GM23338 (cell line): ENCODE measurements at regions not wholly inside any gene's neighbourhood (a gene's known extent, or its start where the extent isn't known, plus 50 kb on each side); places are given as distances from the start of the nearest gene placed in this dataset.

Experiments
- ATAC-seq: fragments of 200-7000 bp; cut with Tn5 transposase; 3 replicates; pipeline ENCODE4 v1.9.1; 2020
- DNase-seq: peaks from one replicate; pipeline ENCODE4 v3.0.0-alpha.2; 2015; ENCODE audit warnings: low spot score
- H2AFZ ChIP-seq: fragments of 200-600 bp; sonication (generic); 2 replicates; pipeline ENCODE4 v1.8.0; 2016; ENCODE audit warnings: antibody characterized with exemption, mild to moderate bottlenecking, moderate library complexity
- H3F3A ChIP-seq: fragments of 200-600 bp; sonication (generic); replicated peaks from 2 replicates; pipeline ENCODE4 v1.8.0; 2017; ENCODE audit warnings: antibody characterized with exemption, mixed run types, low read depth
- H3K27ac ChIP-seq: fragments of 200-600 bp; sonication (generic); 2 replicates; pipeline ENCODE4 v1.6.1; 2016; ENCODE audit warnings: low read depth
- H3K27me3 ChIP-seq: fragments of 200-600 bp; sonication (generic); 2 replicates; pipeline ENCODE4 v1.8.0; 2016; ENCODE audit warnings: mild to moderate bottlenecking, mixed run types, moderate library complexity; ENCODE audit not compliant: insufficient read depth
- H3K36me3 ChIP-seq: fragments of 200-600 bp; sonication (generic); 2 replicates; pipeline ENCODE4 v1.8.0; 2016; ENCODE audit warnings: mild to moderate bottlenecking; ENCODE audit not compliant: insufficient read depth
- H3K4me1 ChIP-seq: fragments of 200-600 bp; sonication (generic); 2 replicates; pipeline ENCODE4 v1.8.0; 2016; ENCODE audit warnings: mild to moderate bottlenecking, moderate library complexity; ENCODE audit not compliant: insufficient read depth
- H3K4me2 ChIP-seq: fragments of 200-600 bp; sonication (generic); 2 replicates; pipeline ENCODE4 v1.7.1; 2017; ENCODE audit warnings: mixed run types
- H3K4me3 ChIP-seq: fragments of 200-600 bp; sonication (generic); 2 replicates; pipeline ENCODE4 v1.6.1; 2016; ENCODE audit warnings: mixed run types
- H3K79me2 ChIP-seq: fragments of 200-600 bp; sonication (generic); replicated peaks from 2 replicates; pipeline ENCODE4 v1.8.0; 2017; ENCODE audit warnings: mild to moderate bottlenecking; ENCODE audit not compliant: insufficient read depth
- H3K9me2 ChIP-seq: fragments of 200-600 bp; sonication (generic); 2 replicates; pipeline ENCODE4 v1.8.0; 2017; ENCODE audit not compliant: insufficient read depth
- H4K20me1 ChIP-seq: fragments of 200-600 bp; sonication (generic); replicated peaks from 2 replicates; pipeline ENCODE4 v1.8.0; 2017; ENCODE audit warnings: mild to moderate bottlenecking; ENCODE audit not compliant: insufficient read depth
- H3K27ac Mint-ChIP-seq: 2 replicates; pipeline ENCODE4 v1.8.0; 2020; ENCODE audit warnings: inconsistent platforms, mild to moderate bottlenecking, moderate library complexity, mixed read lengths
- H3K27me3 Mint-ChIP-seq: 3 replicates; pipeline ENCODE4 v1.8.0; 2022; ENCODE audit warnings: low read depth, mild to moderate bottlenecking, moderate library complexity, mixed read lengths, inconsistent platforms; ENCODE audit not compliant: insufficient read depth, poor library complexity
- H3K36me3 Mint-ChIP-seq: 3 replicates; pipeline ENCODE4 v1.8.0; 2021; ENCODE audit warnings: low read depth, mild to moderate bottlenecking, inconsistent platforms, moderate library complexity, mixed read lengths
- H3K4me1 Mint-ChIP-seq: 3 replicates; pipeline ENCODE4 v1.8.0; 2020; ENCODE audit warnings: mild to moderate bottlenecking, inconsistent platforms, mixed read lengths
- H3K4me3 Mint-ChIP-seq: 3 replicates; pipeline ENCODE4 v1.8.0; 2021; ENCODE audit warnings: moderate library complexity, mild to moderate bottlenecking, inconsistent platforms, mixed read lengths
- H3K9me3 Mint-ChIP-seq: 3 replicates; pipeline ENCODE4 v1.8.0; 2020; ENCODE audit warnings: moderate library complexity, mild to moderate bottlenecking, inconsistent platforms, mixed read lengths
- CREB1 ChIP-seq: fragments of 250-450 bp; sonication (Bioruptor Pico); IDR thresholded peaks from 2 replicates; pipeline ENCODE4 v1.5.0; 2020; ENCODE audit warnings: low read depth, mild to moderate bottlenecking, moderate library complexity
- EZH2 ChIP-seq: fragments of 200-600 bp; sonication (generic); IDR thresholded peaks from one replicate; pipeline ENCODE4 v1.8.0; 2017; ENCODE audit warnings: antibody characterized with exemption, mild to moderate bottlenecking, low read depth; ENCODE audit not compliant: unreplicated experiment
- EZH2phosphoT487 ChIP-seq: fragments of 200-600 bp; sonication (generic); IDR thresholded peaks from one replicate; pipeline ENCODE4 v1.8.1; 2018; ENCODE audit warnings: antibody characterized with exemption; ENCODE audit not compliant: unreplicated experiment
- JUNB ChIP-seq: IDR thresholded peaks from one replicate; pipeline ENCODE4 v1.6.1; 2016; ENCODE audit warnings: antibody characterized with exemption; ENCODE audit not compliant: unreplicated experiment
- NANOG ChIP-seq: IDR thresholded peaks from 2 replicates; pipeline ENCODE4 v1.6.1; 2016; ENCODE audit warnings: antibody characterized with exemption, borderline replicate concordance
- POLR2AphosphoS5 ChIP-seq: IDR thresholded peaks from 2 replicates; pipeline ENCODE4 v1.6.1; 2016; ENCODE audit warnings: antibody characterized with exemption, low read depth
- STAT1 ChIP-seq: IDR thresholded peaks from one replicate; pipeline ENCODE4 v1.6.1; 2016; ENCODE audit warnings: antibody characterized with exemption; ENCODE audit not compliant: unreplicated experiment
- ZNF114 ChIP-seq: fragments of 250-450 bp; sonication (Bioruptor Pico); IDR thresholded peaks from 2 replicates; pipeline ENCODE4 v1.5.0; 2020; ENCODE audit warnings: mild to moderate bottlenecking, moderate library complexity
- ZNF331 ChIP-seq: fragments of 250-450 bp; sonication (Bioruptor Pico); IDR thresholded peaks from 2 replicates; pipeline ENCODE4 v1.5.0; 2020; ENCODE audit warnings: low read depth, mild to moderate bottlenecking, moderate library complexity
- TF ChIP-seq, protein P1 (sequence below): IDR thresholded peaks from one replicate; pipeline ENCODE4 v1.6.1; 2018; ENCODE audit warnings: antibody characterized with exemption; ENCODE audit not compliant: unreplicated experiment
- TF ChIP-seq, protein P2 (sequence below): IDR thresholded peaks from 2 replicates; pipeline ENCODE4 v1.6.1; 2016; ENCODE audit warnings: antibody characterized with exemption
- TF ChIP-seq, protein P3 (sequence below), 2 experiments: fragments of 200-600 bp in 1 of 2; sonication (generic) in 1 of 2; conservative IDR thresholded peaks; 2 replicates each; pipeline versions ENCODE4 v1.5.1 to v1.6.1; 2016 to 2017; ENCODE audit warnings: antibody characterized with exemption in 2 of 2, low read depth in 2 of 2, mild to moderate bottlenecking in 2 of 2, moderate library complexity in 1 of 2
- TF ChIP-seq, protein P4 (sequence below): fragments of 250-450 bp; sonication (Bioruptor Pico); IDR thresholded peaks from 2 replicates; pipeline ENCODE4 v1.5.0; 2020; ENCODE audit warnings: mild to moderate bottlenecking, moderate library complexity

DNA sequence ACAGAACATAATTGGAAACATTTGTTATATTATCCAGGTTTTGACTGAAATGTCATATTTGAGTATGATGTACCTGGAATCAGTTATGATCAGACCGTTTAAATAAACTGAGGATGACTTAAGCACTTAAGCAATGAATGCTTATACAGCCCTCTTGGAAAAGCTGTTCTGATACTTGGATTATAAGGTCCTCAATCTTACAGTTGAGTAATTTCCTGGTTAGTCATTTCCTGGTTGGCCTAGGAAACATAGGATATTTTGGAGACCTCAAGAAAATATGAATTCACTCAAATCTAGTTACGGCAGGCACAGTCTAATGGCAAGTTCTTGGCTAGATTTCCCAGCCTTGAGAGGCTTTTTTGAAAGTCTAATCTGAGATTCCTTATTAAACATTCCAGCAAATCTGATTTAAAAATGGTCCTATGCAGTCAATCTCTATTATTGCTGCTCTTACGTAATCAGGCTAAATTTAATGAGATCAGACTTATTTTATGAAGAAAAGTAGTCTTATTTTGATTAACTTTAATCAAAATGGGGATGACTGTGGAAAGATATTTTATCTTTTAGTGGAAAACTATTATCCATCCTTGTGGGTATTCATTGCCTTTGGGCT, 447.2 kb downstream of the SNAPC1 start:
- Histone ChIP-seq H3K4me2 (no peak overlapping the region), H3K27me3 (no peaks in the 10 kb centered on the region), H3K27ac (no peak overlapping the region), H3K9me2 (peaks cover 18% of the 10 kb centered on the region), H3K36me3 (peaks cover 4% of the 10 kb centered on the region; the same call in 1 of the 2 replicates), H3F3A (no peaks in the 10 kb centered on the region), H2AFZ (no peak overlapping the region), H3K4me3 (no peak overlapping the region), H4K20me1 (no peaks in the 10 kb centered on the region), H3K4me1 (no peaks in the 10 kb centered on the region), H3K79me2 (no peaks in the 10 kb centered on the region)
- H3K27me3 Mint-ChIP-seq: peaks cover 2% of the 10 kb centered on the region
- H3K27ac Mint-ChIP-seq: no peak overlapping the region
- ATAC-seq: no peak
- no peak overlapping the region for H3K4me3 Mint-ChIP-seq
- no peak for TF ChIP-seq NANOG
- TF ChIP-seq, protein P1, sequence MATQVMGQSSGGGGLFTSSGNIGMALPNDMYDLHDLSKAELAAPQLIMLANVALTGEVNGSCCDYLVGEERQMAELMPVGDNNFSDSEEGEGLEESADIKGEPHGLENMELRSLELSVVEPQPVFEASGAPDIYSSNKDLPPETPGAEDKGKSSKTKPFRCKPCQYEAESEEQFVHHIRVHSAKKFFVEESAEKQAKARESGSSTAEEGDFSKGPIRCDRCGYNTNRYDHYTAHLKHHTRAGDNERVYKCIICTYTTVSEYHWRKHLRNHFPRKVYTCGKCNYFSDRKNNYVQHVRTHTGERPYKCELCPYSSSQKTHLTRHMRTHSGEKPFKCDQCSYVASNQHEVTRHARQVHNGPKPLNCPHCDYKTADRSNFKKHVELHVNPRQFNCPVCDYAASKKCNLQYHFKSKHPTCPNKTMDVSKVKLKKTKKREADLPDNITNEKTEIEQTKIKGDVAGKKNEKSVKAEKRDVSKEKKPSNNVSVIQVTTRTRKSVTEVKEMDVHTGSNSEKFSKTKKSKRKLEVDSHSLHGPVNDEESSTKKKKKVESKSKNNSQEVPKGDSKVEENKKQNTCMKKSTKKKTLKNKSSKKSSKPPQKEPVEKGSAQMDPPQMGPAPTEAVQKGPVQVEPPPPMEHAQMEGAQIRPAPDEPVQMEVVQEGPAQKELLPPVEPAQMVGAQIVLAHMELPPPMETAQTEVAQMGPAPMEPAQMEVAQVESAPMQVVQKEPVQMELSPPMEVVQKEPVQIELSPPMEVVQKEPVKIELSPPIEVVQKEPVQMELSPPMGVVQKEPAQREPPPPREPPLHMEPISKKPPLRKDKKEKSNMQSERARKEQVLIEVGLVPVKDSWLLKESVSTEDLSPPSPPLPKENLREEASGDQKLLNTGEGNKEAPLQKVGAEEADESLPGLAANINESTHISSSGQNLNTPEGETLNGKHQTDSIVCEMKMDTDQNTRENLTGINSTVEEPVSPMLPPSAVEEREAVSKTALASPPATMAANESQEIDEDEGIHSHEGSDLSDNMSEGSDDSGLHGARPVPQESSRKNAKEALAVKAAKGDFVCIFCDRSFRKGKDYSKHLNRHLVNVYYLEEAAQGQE: no peak
- no peak for TF ChIP-seq EZH2
- no peak for TF ChIP-seq ZNF114 (CRISPR knock-in tag)
- no peak for TF ChIP-seq STAT1
- no peak for TF ChIP-seq EZH2phosphoT487
- TF ChIP-seq POLR2AphosphoS5: no peak
- TF ChIP-seq, protein P2, sequence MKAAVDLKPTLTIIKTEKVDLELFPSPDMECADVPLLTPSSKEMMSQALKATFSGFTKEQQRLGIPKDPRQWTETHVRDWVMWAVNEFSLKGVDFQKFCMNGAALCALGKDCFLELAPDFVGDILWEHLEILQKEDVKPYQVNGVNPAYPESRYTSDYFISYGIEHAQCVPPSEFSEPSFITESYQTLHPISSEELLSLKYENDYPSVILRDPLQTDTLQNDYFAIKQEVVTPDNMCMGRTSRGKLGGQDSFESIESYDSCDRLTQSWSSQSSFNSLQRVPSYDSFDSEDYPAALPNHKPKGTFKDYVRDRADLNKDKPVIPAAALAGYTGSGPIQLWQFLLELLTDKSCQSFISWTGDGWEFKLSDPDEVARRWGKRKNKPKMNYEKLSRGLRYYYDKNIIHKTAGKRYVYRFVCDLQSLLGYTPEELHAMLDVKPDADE: no peak
- TF ChIP-seq, protein P3, sequence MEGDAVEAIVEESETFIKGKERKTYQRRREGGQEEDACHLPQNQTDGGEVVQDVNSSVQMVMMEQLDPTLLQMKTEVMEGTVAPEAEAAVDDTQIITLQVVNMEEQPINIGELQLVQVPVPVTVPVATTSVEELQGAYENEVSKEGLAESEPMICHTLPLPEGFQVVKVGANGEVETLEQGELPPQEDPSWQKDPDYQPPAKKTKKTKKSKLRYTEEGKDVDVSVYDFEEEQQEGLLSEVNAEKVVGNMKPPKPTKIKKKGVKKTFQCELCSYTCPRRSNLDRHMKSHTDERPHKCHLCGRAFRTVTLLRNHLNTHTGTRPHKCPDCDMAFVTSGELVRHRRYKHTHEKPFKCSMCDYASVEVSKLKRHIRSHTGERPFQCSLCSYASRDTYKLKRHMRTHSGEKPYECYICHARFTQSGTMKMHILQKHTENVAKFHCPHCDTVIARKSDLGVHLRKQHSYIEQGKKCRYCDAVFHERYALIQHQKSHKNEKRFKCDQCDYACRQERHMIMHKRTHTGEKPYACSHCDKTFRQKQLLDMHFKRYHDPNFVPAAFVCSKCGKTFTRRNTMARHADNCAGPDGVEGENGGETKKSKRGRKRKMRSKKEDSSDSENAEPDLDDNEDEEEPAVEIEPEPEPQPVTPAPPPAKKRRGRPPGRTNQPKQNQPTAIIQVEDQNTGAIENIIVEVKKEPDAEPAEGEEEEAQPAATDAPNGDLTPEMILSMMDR (conservative IDR thresholded peaks at IDR 0.05; ENCODE audit: low read depth in 2 of 2): no peak
- TF ChIP-seq, protein P4, sequence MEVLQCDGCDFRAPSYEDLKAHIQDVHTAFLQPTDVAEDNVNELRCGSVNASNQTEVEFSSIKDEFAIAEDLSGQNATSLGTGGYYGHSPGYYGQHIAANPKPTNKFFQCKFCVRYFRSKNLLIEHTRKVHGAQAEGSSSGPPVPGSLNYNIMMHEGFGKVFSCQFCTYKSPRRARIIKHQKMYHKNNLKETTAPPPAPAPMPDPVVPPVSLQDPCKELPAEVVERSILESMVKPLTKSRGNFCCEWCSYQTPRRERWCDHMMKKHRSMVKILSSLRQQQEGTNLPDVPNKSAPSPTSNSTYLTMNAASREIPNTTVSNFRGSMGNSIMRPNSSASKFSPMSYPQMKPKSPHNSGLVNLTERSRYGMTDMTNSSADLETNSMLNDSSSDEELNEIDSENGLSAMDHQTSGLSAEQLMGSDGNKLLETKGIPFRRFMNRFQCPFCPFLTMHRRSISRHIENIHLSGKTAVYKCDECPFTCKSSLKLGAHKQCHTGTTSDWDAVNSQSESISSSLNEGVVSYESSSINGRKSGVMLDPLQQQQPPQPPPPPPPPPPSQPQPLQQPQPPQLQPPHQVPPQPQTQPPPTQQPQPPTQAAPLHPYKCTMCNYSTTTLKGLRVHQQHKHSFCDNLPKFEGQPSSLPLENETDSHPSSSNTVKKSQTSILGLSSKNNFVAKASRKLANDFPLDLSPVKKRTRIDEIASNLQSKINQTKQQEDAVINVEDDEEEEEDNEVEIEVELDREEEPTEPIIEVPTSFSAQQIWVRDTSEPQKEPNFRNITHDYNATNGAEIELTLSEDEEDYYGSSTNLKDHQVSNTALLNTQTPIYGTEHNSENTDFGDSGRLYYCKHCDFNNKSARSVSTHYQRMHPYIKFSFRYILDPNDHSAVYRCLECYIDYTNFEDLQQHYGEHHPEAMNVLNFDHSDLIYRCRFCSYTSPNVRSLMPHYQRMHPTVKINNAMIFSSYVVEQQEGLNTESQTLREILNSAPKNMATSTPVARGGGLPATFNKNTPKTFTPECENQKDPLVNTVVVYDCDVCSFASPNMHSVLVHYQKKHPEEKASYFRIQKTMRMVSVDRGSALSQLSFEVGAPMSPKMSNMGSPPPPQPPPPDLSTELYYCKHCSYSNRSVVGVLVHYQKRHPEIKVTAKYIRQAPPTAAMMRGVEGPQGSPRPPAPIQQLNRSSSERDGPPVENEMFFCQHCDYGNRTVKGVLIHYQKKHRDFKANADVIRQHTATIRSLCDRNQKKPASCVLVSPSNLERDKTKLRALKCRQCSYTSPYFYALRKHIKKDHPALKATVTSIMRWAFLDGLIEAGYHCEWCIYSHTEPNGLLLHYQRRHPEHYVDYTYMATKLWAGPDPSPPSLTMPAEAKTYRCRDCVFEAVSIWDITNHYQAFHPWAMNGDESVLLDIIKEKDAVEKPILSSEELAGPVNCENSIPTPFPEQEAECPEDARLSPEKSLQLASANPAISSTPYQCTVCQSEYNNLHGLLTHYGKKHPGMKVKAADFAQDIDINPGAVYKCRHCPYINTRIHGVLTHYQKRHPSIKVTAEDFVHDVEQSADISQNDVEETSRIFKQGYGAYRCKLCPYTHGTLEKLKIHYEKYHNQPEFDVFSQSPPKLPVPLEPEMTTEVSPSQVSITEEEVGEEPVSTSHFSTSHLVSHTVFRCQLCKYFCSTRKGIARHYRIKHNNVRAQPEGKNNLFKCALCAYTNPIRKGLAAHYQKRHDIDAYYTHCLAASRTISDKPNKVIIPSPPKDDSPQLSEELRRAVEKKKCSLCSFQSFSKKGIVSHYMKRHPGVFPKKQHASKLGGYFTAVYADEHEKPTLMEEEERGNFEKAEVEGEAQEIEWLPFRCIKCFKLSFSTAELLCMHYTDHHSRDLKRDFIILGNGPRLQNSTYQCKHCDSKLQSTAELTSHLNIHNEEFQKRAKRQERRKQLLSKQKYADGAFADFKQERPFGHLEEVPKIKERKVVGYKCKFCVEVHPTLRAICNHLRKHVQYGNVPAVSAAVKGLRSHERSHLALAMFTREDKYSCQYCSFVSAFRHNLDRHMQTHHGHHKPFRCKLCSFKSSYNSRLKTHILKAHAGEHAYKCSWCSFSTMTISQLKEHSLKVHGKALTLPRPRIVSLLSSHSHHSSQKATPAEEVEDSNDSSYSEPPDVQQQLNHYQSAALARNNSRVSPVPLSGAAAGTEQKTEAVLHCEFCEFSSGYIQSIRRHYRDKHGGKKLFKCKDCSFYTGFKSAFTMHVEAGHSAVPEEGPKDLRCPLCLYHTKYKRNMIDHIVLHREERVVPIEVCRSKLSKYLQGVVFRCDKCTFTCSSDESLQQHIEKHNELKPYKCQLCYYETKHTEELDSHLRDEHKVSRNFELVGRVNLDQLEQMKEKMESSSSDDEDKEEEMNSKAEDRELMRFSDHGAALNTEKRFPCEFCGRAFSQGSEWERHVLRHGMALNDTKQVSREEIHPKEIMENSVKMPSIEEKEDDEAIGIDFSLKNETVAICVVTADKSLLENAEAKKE (CRISPR knock-in tag): no peak
- TF ChIP-seq ZNF331 (CRISPR knock-in tag): no peak
- no peak for TF ChIP-seq JUNB
- no peak for TF ChIP-seq CREB1 (CRISPR knock-in tag)
- DNase-seq: no peak
- H3K9me3 Mint-ChIP-seq: peaks cover 21% of the 10 kb centered on the region
- H3K4me1 Mint-ChIP-seq: no peaks in the 10 kb centered on the region
- H3K36me3 Mint-ChIP-seq: peaks cover 19% of the 10 kb centered on the region
